Vagina (tissue), 2 donors: ENCODE measurements at regions not wholly inside any gene's neighbourhood (a gene's known extent, or its start where the extent isn't known, plus 50 kb on each side); places are given as distances from the start of the nearest gene placed in this dataset.
"Not testable (repeated sequence)": the region's sequence is repeated elsewhere in the genome, so short reads cannot be mapped to it uniquely, and the experiment has no call there.

ENCODE experiments used
- DNase-seq, 2 donors: peaks; one replicate each; pipeline ENCODE4 v3.0.0-alpha.2; 2017; ENCODE audit errors: extremely low spot score in 2 of 2
- H3K27ac ChIP-seq: fragments of 200-600 bp; sonication (generic); one replicate; pipeline ENCODE4 v1.5.1; 2019
- H3K27me3 ChIP-seq: fragments of 200-600 bp; sonication (generic); one replicate; pipeline ENCODE4 v1.5.1; 2019
- H3K36me3 ChIP-seq, 2 donors: fragments of 200-600 bp; sonication (generic); one replicate each; pipeline ENCODE4 v1.5.1; 2017 to 2019
- H3K4me1 ChIP-seq: fragments of 200-600 bp; sonication (generic); one replicate; pipeline ENCODE4 v1.5.1; 2019
- H3K4me3 ChIP-seq, 2 donors: fragments of 200-600 bp; sonication (generic); 1 replicate in 1 of 2; 2 replicates in 1 of 2; pipeline ENCODE4 v1.5.1; 2016 to 2019
- H3K9me3 ChIP-seq: fragments of 200-600 bp; sonication (generic); one replicate; pipeline ENCODE4 v1.5.1; 2019
- CTCF ChIP-seq, 3 experiments: fragments of 450-650 bp in 2 of 3; fragments of 200-600 bp in 1 of 3; sonication (generic) in 1 of 3; IDR thresholded peaks; one replicate each; pipeline ENCODE4 v1.5.1; 2017 to 2019; ENCODE audit warnings: antibody characterized with exemption in 3 of 3, mild to moderate bottlenecking in 2 of 3, moderate library complexity in 2 of 3
- POLR2A ChIP-seq, 2 donors: fragments of 450-650 bp; IDR thresholded peaks; one replicate each; pipeline ENCODE4 v1.6.1; 2017; ENCODE audit warnings: antibody characterized with exemption in 2 of 2, mild to moderate bottlenecking in 2 of 2, moderate library complexity in 2 of 2
- POLR2AphosphoS5 ChIP-seq, 2 donors: sonication (generic); formaldehyde crosslinking; IDR thresholded peaks; one replicate each; pipeline ENCODE4 v1.9.0; 2017; ENCODE audit warnings: antibody characterized with exemption in 2 of 2, mild to moderate bottlenecking in 2 of 2, low read depth in 1 of 2; ENCODE audit not compliant: insufficient read depth in 1 of 2
- intact Hi-C: fragments of 100-400 bp; cut with DNase I; formaldehyde crosslinking; loops from one replicate; pipeline ENCODE4 v1.15.1; 2023

DNA sequence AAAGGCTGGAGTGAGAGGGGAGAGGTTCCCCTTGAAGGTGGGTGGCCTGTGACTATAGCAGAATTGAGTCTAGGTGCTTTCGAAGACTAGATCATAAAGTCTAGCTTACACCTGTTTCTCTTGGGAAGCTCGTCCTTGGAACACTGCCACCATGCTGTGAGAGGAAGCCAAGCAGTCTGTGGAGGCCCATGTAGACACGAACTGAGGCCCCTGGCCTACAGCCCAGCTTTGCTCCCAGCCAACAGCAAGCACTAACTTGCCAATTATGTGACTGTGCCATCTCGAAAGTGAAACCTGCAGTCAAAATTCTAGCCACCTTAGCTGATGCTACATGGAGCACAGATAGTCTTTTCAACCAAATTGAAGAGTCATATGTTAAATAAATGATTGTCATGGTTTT, 190.5 kb upstream of the NECTIN3 start:
- Histone ChIP-seq H3K27ac (no peak overlapping the region), H3K27me3 (no peaks in the 10 kb centered on the region), H3K4me1 (no peaks in the 10 kb centered on the region), H3K36me3 (no peaks in the 10 kb centered on the region), H3K4me3 (no peak overlapping the region), H3K9me3 (no peaks in the 10 kb centered on the region)
- intact Hi-C loops, result no loop called here
- no peak for DNase-seq
- no peak for TF ChIP-seq CTCF (IDR thresholded peaks at IDR 0.05)
- TF ChIP-seq POLR2AphosphoS5 (IDR thresholded peaks at IDR 0.05; ENCODE audit: insufficient read depth in 1 of 2, low read depth in 1 of 2), result no peak
- no peak for TF ChIP-seq POLR2A (IDR thresholded peaks at IDR 0.05)

DNA sequence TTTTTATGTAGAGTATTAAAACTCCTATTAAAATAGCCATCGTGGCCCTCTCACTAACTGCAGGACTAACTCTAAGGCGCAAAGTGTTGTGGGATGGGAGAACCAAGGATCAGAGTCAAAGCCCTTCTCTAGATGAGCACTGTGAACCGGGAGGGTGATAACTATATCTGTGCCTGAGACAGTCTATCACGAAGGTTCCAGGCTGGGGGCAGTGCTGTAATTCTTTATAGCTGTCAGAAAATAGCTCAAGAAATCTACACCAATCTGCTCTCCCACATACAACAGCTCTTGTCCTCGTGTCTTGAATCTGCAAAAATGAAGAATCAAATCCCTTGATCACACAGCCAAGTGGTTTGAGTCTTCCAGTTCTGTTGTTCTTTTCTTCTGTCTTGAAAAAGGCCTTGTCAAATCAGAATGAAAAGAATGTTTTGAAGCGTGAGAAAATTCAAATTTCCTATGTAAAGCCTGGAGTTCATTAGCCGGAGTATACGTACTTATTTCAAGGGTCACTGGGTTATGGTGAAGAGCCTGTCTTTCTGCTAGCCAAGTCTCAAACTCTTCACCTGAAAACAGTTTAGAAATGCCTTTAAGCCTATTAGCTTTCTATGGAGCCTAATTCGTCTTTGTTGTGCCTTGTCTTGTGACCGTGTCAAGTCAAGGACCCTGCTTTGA, 185.3 kb upstream of the NECTIN3 start:
- Histone ChIP-seq H3K9me3 (no peaks in the 10 kb centered on the region), H3K4me3 (no peak overlapping the region), H3K27ac (no peak overlapping the region), H3K36me3 (no peaks in the 10 kb centered on the region), H3K27me3 (no peaks in the 10 kb centered on the region), H3K4me1 (no peaks in the 10 kb centered on the region)
- no peak for TF ChIP-seq POLR2AphosphoS5 (IDR thresholded peaks at IDR 0.05; ENCODE audit: insufficient read depth in 1 of 2, low read depth in 1 of 2)
- TF ChIP-seq CTCF (IDR thresholded peaks at IDR 0.05), result no peak
- TF ChIP-seq POLR2A (IDR thresholded peaks at IDR 0.05), result no peak
- no peak for DNase-seq
- intact Hi-C loops, result no loop called here

GRCh38 chr3:110887176-110887575, 184.4 kb upstream of the NECTIN3 start:
- DNase-seq, result no peak
- Histone ChIP-seq H3K9me3 (no peaks in the 10 kb centered on the region), H3K4me1 (no peaks in the 10 kb centered on the region), H3K36me3 (no peaks in the 10 kb centered on the region), H3K4me3 (no peak overlapping the region), H3K27me3 (no peaks in the 10 kb centered on the region), H3K27ac (no peak overlapping the region)
- TF ChIP-seq POLR2AphosphoS5 (IDR thresholded peaks at IDR 0.05; ENCODE audit: insufficient read depth in 1 of 2, low read depth in 1 of 2) (no peak), POLR2A (IDR thresholded peaks at IDR 0.05) (no peak), CTCF (IDR thresholded peaks at IDR 0.05) (no peak)
- intact Hi-C loops, result no loop called here

- H3K36me3 ChIP-seq, H3K27ac ChIP-seq, H3K9me3 ChIP-seq, H3K4me1 ChIP-seq, intact Hi-C loops, H3K27me3 ChIP-seq, H3K4me3 ChIP-seq, DNase-seq: not testable (repeated sequence)
Measured at GRCh38 chr3:110888625-110889375, 182.8 kb upstream of the NECTIN3 start.

DNA sequence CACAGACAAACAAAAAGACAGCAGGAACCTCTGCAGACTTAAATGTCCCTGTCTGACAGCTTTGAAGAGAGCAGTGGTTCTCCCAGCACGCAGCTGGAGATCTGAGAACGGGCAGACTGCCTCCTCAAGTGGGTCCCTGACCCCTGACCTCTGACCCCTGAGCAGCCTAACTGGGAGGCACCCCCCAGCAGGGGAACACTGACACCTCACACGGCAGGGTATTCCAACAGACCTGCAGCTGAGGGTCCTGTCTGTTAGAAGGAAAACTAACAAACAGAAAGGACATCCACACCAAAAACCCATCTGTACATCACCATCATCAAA, 182.3 kb upstream of the NECTIN3 start:
- intact Hi-C loops, result not testable (repeated sequence)

GRCh38 chr3:110894574-110894973, 177.0 kb upstream of the NECTIN3 start:
- no peak overlapping the region for H3K4me3 ChIP-seq
- DNase-seq, result no peak
- intact Hi-C loops, result no loop called here
- no peak overlapping the region for H3K27ac ChIP-seq
- no peaks in the 10 kb centered on the region for H3K9me3 ChIP-seq
- H3K36me3 ChIP-seq, result no peaks in the 10 kb centered on the region
- H3K4me1 ChIP-seq, result no peaks in the 10 kb centered on the region
- TF ChIP-seq POLR2AphosphoS5 (IDR thresholded peaks at IDR 0.05; ENCODE audit: insufficient read depth in 1 of 2, low read depth in 1 of 2), result no peak
- TF ChIP-seq POLR2A (IDR thresholded peaks at IDR 0.05), result no peak
- H3K27me3 ChIP-seq, result no peaks in the 10 kb centered on the region

More for the DNA sequence above, 182.3 kb upstream of the NECTIN3 start:
- not testable (repeated sequence) for DNase-seq, H3K4me3 ChIP-seq, H3K27ac ChIP-seq, H3K9me3 ChIP-seq, H3K4me1 ChIP-seq, H3K36me3 ChIP-seq, H3K27me3 ChIP-seq
